Fibroblast of gingiva (primary cell): ENCODE measurements at regions not wholly inside any gene's neighbourhood (a gene's known extent, or its start where the extent isn't known, plus 50 kb on each side); places are given as distances from the start of the nearest gene placed in this dataset.

Experiments used
- DNase-seq: peaks from one replicate; pipeline ENCODE4 v3.0.0-alpha.2; 2011; ENCODE audit warnings: low read depth

GRCh38 chr4:141403782-141404181, 183.1 kb downstream of the ZNF330 start:
- no peak for DNase-seq

DNA sequence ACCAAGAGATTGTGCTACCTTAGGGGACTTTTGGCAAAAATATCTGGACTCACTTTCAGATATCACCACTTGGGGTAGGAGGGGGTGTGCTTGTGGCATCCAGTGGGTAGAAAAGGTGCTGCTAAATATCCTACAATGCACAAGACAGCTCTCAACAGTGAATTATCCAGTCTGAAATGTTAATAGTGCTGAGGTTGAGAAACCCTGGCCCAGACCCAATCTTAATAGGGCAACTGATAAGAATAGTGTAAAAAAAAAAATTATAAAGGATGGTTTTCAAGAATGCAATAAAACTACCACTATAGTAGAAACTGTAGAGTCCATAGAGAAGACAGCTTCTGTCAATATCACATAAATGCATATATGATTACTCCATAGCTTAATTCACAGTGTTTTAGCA, 185.5 kb downstream of the ZNF330 start:
- no peak for DNase-seq

- DNase-seq, result peak; percentile 33
Observed at GRCh38 chr4:141409556-141409955, 188.9 kb downstream of the ZNF330 start.

- DNase-seq, result peak; percentile 76
Observed at GRCh38 chr4:141410839-141411238, 190.1 kb downstream of the ZNF330 start.

GRCh38 chr4:141411936-141412335, 191.2 kb downstream of the ZNF330 start:
- no peak for DNase-seq

- DNase-seq, result peak; percentile 60
Observed at GRCh38 chr4:141413366-141413765, 192.7 kb downstream of the ZNF330 start.

- DNase-seq, result no peak
Observed at GRCh38 chr4:141415651-141416050, 195.0 kb downstream of the ZNF330 start.

- DNase-seq, result no peak
Observed at GRCh38 chr4:141416219-141416618, 195.5 kb downstream of the ZNF330 start.

- DNase-seq, result peak; percentile 46
Observed at GRCh38 chr4:141416677-141417363, 196.1 kb downstream of the ZNF330 start.

GRCh38 chr4:141417387-141417786, 196.7 kb downstream of the ZNF330 start:
- peak; percentile 31 for DNase-seq

GRCh38 chr4:141425124-141425523, 204.4 kb downstream of the ZNF330 start:
- DNase-seq, result peak; percentile 61

- no peak for DNase-seq
Observed at GRCh38 chr4:141427726-141428296, 207.1 kb downstream of the ZNF330 start.

DNA sequence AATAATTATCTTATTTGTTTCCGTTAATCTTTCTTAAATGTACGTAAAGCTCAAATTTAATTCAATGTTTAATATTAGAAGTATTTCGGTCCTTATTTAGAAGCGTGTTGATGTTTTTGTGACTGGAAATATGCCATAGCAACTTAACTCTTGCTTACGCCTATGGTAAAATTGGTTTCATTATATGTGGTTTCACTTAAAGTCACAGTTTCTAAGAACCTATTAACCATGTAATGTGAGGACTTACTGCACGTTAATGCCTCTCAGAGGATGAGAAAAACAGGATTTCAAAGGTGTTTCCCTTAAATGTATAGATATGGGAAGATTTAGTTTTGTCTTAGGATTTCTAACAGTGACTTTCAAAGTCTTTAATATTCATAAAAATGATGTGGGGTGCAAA, 206.4 kb upstream of the IL15 start:
- no peak for DNase-seq

DNA sequence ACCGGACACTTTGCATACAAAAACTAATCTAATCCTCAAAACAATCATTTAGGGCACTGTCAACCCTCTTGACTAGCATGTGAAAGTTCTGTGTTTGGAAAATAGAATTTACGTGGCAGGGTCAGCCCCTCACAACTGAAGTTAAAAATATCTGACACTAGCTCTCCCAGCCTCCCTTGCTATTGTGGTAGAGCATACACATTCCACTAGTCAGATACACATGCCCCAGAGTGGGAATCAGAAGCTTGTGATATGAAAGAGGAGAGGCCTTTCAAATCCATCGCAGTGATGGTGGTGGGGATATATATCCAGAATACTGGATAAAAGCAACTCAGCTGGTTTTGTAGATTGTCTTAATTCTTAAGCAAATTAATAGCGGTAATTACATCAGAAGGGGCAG, 205.7 kb upstream of the IL15 start:
- DNase-seq, result no peak

DNA sequence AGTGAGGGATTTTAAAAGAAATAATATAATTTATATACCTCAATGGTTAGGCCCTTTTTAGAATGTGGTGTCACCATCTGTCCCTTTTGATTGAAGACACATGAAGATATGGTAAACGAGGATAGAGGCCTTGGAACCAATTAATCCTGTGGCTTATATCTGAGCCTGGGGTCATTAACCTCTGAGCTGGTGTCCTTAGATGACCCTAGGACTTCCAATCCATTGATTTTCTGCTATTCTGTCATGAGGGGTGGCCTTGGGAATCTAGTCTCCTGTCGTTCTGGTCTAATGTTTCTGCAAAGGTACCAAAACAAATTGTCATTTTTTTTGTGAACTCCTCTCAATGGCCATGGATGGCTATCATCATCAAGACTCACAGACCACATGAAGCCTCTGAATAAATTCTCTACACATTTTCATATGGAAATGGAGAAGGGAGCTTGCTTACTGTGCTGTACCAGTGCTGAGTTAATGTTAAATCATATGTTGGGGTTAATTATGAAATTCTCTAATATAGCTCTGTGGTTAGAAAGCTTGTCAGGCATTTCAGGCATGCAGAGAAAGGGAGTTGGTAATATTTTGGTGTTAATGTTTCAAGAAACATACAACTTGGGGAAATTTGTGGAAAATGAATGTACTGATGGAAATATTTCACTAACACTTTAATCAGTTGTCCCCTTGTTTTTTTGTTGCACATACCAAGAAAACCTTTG, 204.2 kb upstream of the IL15 start:
- peak; percentile 52 for DNase-seq

- DNase-seq, result peak; percentile 65
Observed at GRCh38 chr4:141435446-141436225, 200.7 kb upstream of the IL15 start.

GRCh38 chr4:141439223-141439622, 197.2 kb upstream of the IL15 start:
- no peak for DNase-seq

- no peak for DNase-seq
Observed at GRCh38 chr4:141447761-141448160, 188.6 kb upstream of the IL15 start.

DNA sequence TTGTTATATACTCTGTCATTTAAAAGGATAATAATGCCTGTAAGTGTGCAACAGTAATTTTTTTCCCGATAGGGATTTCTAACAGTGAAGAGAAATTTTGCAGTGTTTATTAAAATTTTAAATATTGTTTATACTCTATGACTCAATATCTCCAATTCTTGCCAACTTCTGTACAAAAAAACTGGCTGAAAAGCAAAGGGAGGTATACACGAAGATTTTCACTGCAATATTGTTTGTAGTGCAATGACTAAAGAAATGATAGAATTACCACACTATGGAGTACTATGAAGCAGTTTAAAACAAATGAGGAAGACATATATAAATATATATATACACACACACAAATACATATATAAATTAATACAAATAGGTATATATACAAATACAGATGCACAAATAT, 187.9 kb upstream of the IL15 start:
- no peak for DNase-seq

DNA sequence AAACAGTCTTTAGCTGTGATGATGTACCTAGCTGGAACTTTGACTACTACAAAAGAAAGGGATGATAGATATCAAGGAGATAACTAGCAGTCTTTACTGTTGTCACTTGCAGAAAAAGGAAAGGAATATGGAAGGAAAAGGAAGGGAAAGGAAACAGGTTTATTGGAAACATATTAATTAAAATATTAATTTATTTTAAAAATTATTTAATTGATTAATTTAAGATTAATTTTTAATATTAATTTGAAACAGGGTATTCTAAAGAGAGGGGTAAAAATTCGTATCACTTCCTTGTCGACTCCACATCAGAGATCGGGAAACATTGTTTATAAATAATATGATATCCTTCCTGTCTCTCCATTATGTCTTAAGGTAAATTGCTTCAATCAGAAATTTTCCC, 186.5 kb upstream of the IL15 start:
- no peak for DNase-seq

GRCh38 chr4:141455651-141456050, 180.7 kb upstream of the IL15 start:
- no peak for DNase-seq

- no peak for DNase-seq
Observed at GRCh38 chr4:141457653-141458052, 178.7 kb upstream of the IL15 start.

DNA sequence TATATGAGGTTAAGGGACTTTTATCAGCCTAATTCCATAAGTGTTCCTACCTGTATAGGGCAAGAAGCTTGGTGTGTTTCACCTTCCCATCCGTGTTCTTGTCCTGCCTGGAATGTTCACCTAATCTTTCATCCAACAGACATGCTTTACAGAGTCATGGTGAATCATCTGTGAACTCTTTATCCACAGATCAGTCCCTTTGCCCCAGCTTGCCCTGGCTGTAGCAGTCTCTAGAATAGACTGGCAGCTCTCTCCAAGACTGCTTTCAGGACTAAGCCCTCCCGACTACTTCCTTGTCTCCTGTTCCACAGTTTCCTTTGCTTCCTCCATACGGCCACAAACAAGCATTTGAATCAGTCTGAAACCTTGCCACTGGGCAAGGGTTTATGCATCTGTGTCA, 177.9 kb upstream of the IL15 start:
- no peak for DNase-seq
